ENCODE measurements at regions not wholly inside any gene's neighbourhood (a gene's known extent, or its start where the extent isn't known, plus 50 kb on each side); places are given as distances from the start of the nearest gene placed in this dataset.

GRCh38 chr12:4148418-4149056 lies 125.0 kb upstream of the CCND2 start:
- Mint-ChIP-seq H3K4me3 (ENCODE audit: unreplicated experiment) (no peak overlapping the region), H3K27me3 (ENCODE audit: unreplicated experiment) (no peaks in the 10 kb centered on the region), H3K27ac (ENCODE audit: unreplicated experiment) (no peak overlapping the region), H3K9me3 (ENCODE audit: unreplicated experiment) (no peaks in the 10 kb centered on the region), H3K4me1 (ENCODE audit: low read depth, unreplicated experiment) (no peaks in the 10 kb centered on the region), H3K36me3 (ENCODE audit: unreplicated experiment) (peaks cover 8% of the 10 kb centered on the region)
- no peak for DNase-seq
- no peak for TF ChIP-seq CTCF (IDR thresholded peaks at IDR 0.05; ENCODE audit: partially characterized antibody, unreplicated experiment)

- Mint-ChIP-seq H3K4me3 (ENCODE audit: unreplicated experiment) (no peak overlapping the region), H3K9me3 (ENCODE audit: unreplicated experiment) (no peaks in the 10 kb centered on the region), H3K36me3 (ENCODE audit: unreplicated experiment) (peaks cover 8% of the 10 kb centered on the region), H3K27me3 (ENCODE audit: unreplicated experiment) (no peaks in the 10 kb centered on the region), H3K27ac (ENCODE audit: unreplicated experiment) (no peak overlapping the region), H3K4me1 (ENCODE audit: low read depth, unreplicated experiment) (no peaks in the 10 kb centered on the region)
- no peak for TF ChIP-seq CTCF (IDR thresholded peaks at IDR 0.05; ENCODE audit: partially characterized antibody, unreplicated experiment)
- DNase-seq, result no peak
These were observed 126.5 kb upstream of the CCND2 start for GRCh38 chr12:4147031-4147481.

GRCh38 chr12:4145990-4146859 lies 127.3 kb upstream of the CCND2 start:
- Mint-ChIP-seq H3K36me3 (ENCODE audit: unreplicated experiment) (peaks cover 4% of the 10 kb centered on the region), H3K27ac (ENCODE audit: unreplicated experiment) (no peak overlapping the region), H3K4me3 (ENCODE audit: unreplicated experiment) (no peak overlapping the region), H3K4me1 (ENCODE audit: low read depth, unreplicated experiment) (no peaks in the 10 kb centered on the region), H3K9me3 (ENCODE audit: unreplicated experiment) (no peaks in the 10 kb centered on the region), H3K27me3 (ENCODE audit: unreplicated experiment) (no peaks in the 10 kb centered on the region)
- no peak for DNase-seq
- TF ChIP-seq CTCF (IDR thresholded peaks at IDR 0.05; ENCODE audit: partially characterized antibody, unreplicated experiment), result no peak

- TF ChIP-seq CTCF (IDR thresholded peaks at IDR 0.05; ENCODE audit: partially characterized antibody, unreplicated experiment), result no peak
- no peak for DNase-seq
- peaks cover 3% of the 10 kb centered on the region for H3K36me3 Mint-ChIP-seq (ENCODE audit: unreplicated experiment)
- H3K27me3 Mint-ChIP-seq (ENCODE audit: unreplicated experiment), result no peaks in the 10 kb centered on the region
- peaks cover 2% of the 10 kb centered on the region for H3K9me3 Mint-ChIP-seq (ENCODE audit: unreplicated experiment)
- no peak overlapping the region for H3K4me3 Mint-ChIP-seq (ENCODE audit: unreplicated experiment)
- no peak overlapping the region for H3K27ac Mint-ChIP-seq (ENCODE audit: unreplicated experiment)
- H3K4me1 Mint-ChIP-seq (ENCODE audit: low read depth, unreplicated experiment), result no peaks in the 10 kb centered on the region
These were observed 128.9 kb upstream of the CCND2 start for GRCh38 chr12:4144676-4145075.

GRCh38 chr12:4143896-4144295 lies 129.7 kb upstream of the CCND2 start:
- no peaks in the 10 kb centered on the region for H3K4me1 Mint-ChIP-seq (ENCODE audit: low read depth, unreplicated experiment)
- no peak overlapping the region for H3K27ac Mint-ChIP-seq (ENCODE audit: unreplicated experiment)
- peaks cover under 1% of the 10 kb centered on the region for H3K36me3 Mint-ChIP-seq (ENCODE audit: unreplicated experiment)
- no peak overlapping the region for H3K4me3 Mint-ChIP-seq (ENCODE audit: unreplicated experiment)
- H3K27me3 Mint-ChIP-seq (ENCODE audit: unreplicated experiment), result no peaks in the 10 kb centered on the region
- peaks cover 2% of the 10 kb centered on the region for H3K9me3 Mint-ChIP-seq (ENCODE audit: unreplicated experiment)
- DNase-seq, result no peak
- no peak for TF ChIP-seq CTCF (IDR thresholded peaks at IDR 0.05; ENCODE audit: partially characterized antibody, unreplicated experiment)
